OCI-LY7 (cell line): ENCODE measurements at regions not wholly inside any gene's neighbourhood (a gene's known extent, or its start where the extent isn't known, plus 50 kb on each side); places are given as distances from the start of the nearest gene placed in this dataset.

Source experiments
- BruUV-seq: library from RNA; stranded (reverse); fragments of 400-500 nt; replicated peaks from 2 replicates; lab custom pipeline; 2021; lab: Mats Ljungman, UMichigan
- CTCF ChIA-PET: fragments of 300-600 bp; sonication (Branson Sonifier 250); formaldehyde crosslinking; loops from one replicate; lab custom pipeline; 2022; ENCODE audit warnings: antibody characterized with exemption; ENCODE audit not compliant: unreplicated experiment; lab: Charles Lee
- POLR2A ChIA-PET: fragments of 300-600 bp; sonication (Branson Sonifier 250); formaldehyde crosslinking; loops from one replicate; lab custom pipeline; 2022; ENCODE audit warnings: antibody characterized with exemption; lab: Charles Lee
- DNase-seq: peaks from one replicate; pipeline ENCODE4 v3.0.0-alpha.2; 2015; ENCODE audit warnings: low spot score
- H2AFZ ChIP-seq: fragments of 200-600 bp; sonication (generic), shearing (Covaris generic); 2 replicates; pipeline ENCODE4 v1.6.1; 2014; ENCODE audit warnings: mild to moderate bottlenecking, antibody characterized with exemption, low read length, moderate library complexity
- H3K27ac ChIP-seq: fragments of 200-600 bp; sonication (generic); 2 replicates; pipeline ENCODE4 v1.5.1; 2014; ENCODE audit warnings: mixed run types, low read depth, mild to moderate bottlenecking, moderate library complexity, low read length, inconsistent platforms; ENCODE audit not compliant: poor library complexity, severe bottlenecking
- H3K36me3 ChIP-seq: fragments of 200-600 bp; sonication (generic); 2 replicates; pipeline ENCODE4 v1.6.1; 2014; ENCODE audit warnings: mild to moderate bottlenecking, antibody characterized with exemption, low read length, moderate library complexity, mixed read lengths; ENCODE audit not compliant: insufficient read depth
- H3K4me1 ChIP-seq: fragments of 200-600 bp; sonication (generic); 2 replicates; pipeline ENCODE4 v1.5.1; 2014; ENCODE audit warnings: mild to moderate bottlenecking, low read length; ENCODE audit not compliant: insufficient read depth, poor library complexity, severe bottlenecking
- H3K4me2 ChIP-seq: fragments of 200-600 bp; sonication (generic); 2 replicates; pipeline ENCODE4 v1.6.1; 2014; ENCODE audit warnings: mild to moderate bottlenecking, low read length
- H3K4me3 ChIP-seq: fragments of 200-600 bp; sonication (generic); 2 replicates; pipeline ENCODE4 v1.5.1; 2014; ENCODE audit warnings: mild to moderate bottlenecking, low read depth, low read length; ENCODE audit not compliant: poor library complexity, severe bottlenecking
- H3K79me2 ChIP-seq: fragments of 200-600 bp; sonication (generic); 2 replicates; pipeline ENCODE4 v1.6.1; 2016; ENCODE audit warnings: low read depth, mild to moderate bottlenecking, low read length, moderate library complexity, mixed read lengths; ENCODE audit not compliant: insufficient read depth
- H3K9me2 ChIP-seq: fragments of 200-600 bp; sonication (generic); 2 replicates; pipeline ENCODE4 v1.6.1; 2016; ENCODE audit warnings: mild to moderate bottlenecking, low read length, mixed read lengths; ENCODE audit not compliant: insufficient read depth
- H3K9me3 ChIP-seq: fragments of 200-600 bp; sonication (generic); 2 replicates; pipeline ENCODE4 v1.6.1; 2014; ENCODE audit warnings: mild to moderate bottlenecking, mixed run types, low read length, mixed read lengths
- H4K20me1 ChIP-seq: fragments of 200-600 bp; sonication (generic); 2 replicates; pipeline ENCODE4 v1.6.1; 2014; ENCODE audit warnings: mild to moderate bottlenecking, antibody characterized with exemption, low read length, moderate library complexity, mixed read lengths; ENCODE audit not compliant: insufficient read depth
- CTCF ChIP-seq: fragments of 200-600 bp; sonication (generic); conservative IDR thresholded peaks from 2 replicates; pipeline ENCODE4 v1.5.1; 2014; ENCODE audit warnings: mild to moderate bottlenecking, antibody characterized with exemption, low read length, moderate library complexity, mixed read lengths
- EZH2phosphoT487 ChIP-seq: fragments of 200-600 bp; sonication (generic); IDR thresholded peaks from 2 replicates; pipeline ENCODE4 v1.6.1; 2018; ENCODE audit warnings: low read depth, borderline replicate concordance, mild to moderate bottlenecking, mixed run types, antibody characterized with exemption, low read length, moderate library complexity, mixed read lengths
- intact Hi-C: fragments of 100-400 bp; cut with micrococcal nuclease; formaldehyde crosslinking; loops from one replicate; pipeline ENCODE4 v1.10.0; 2022; ENCODE audit not compliant: unreplicated experiment

GRCh38 chr2:348361-348916, 60.5 kb upstream of the ALKAL2 start:
- Histone ChIP-seq H2AFZ (no peak overlapping the region), H3K36me3 (no peaks in the 10 kb centered on the region), H4K20me1 (no peaks in the 10 kb centered on the region), H3K79me2 (no peaks in the 10 kb centered on the region), H3K9me2 (no peaks in the 10 kb centered on the region), H3K9me3 (no peaks in the 10 kb centered on the region), H3K27ac (no peak overlapping the region), H3K4me2 (no peak overlapping the region), H3K4me1 (peaks cover 7% of the 10 kb centered on the region), H3K4me3 (no peak overlapping the region)
- no peak for TF ChIP-seq CTCF
- intact Hi-C loops, result no loop called here
- CTCF ChIA-PET, result no interaction called here
- DNase-seq, result no peak
- POLR2A ChIA-PET, result interaction anchor here (0.8 kb wide), 1 partner anchor 234 kb away, joined by 3 read pairs; no protein-coding TSS in a partner anchor
- BruUV-seq, result no TSS peak

GRCh38 chr2:344811-345210, 56.9 kb upstream of the ALKAL2 start:
- no peaks in the 10 kb centered on the region for H3K36me3 ChIP-seq
- TF ChIP-seq EZH2phosphoT487 (no peak), CTCF (no peak)
- H3K4me2 ChIP-seq, result no peak overlapping the region
- no peak overlapping the region for H3K27ac ChIP-seq
- DNase-seq, result no peak
- H3K4me1 ChIP-seq, result peaks cover 2% of the 10 kb centered on the region
- ChIA-PET POLR2A (no interaction called here), CTCF (no interaction called here)
- H3K9me3 ChIP-seq, result no peaks in the 10 kb centered on the region
- no peak overlapping the region for H2AFZ ChIP-seq
- H3K79me2 ChIP-seq, result no peaks in the 10 kb centered on the region
- BruUV-seq, result no TSS peak
- no peak overlapping the region for H3K4me3 ChIP-seq
- no peaks in the 10 kb centered on the region for H4K20me1 ChIP-seq
- intact Hi-C loops, result no loop called here
- no peaks in the 10 kb centered on the region for H3K9me2 ChIP-seq

GRCh38 chr2:343355-343754, 55.5 kb upstream of the ALKAL2 start:
- Histone ChIP-seq H3K4me3 (no peak overlapping the region), H3K4me2 (no peak overlapping the region), H3K79me2 (no peaks in the 10 kb centered on the region), H3K9me3 (no peaks in the 10 kb centered on the region), H3K4me1 (no peaks in the 10 kb centered on the region), H3K36me3 (no peaks in the 10 kb centered on the region), H2AFZ (no peak overlapping the region), H3K27ac (no peak overlapping the region), H3K9me2 (no peaks in the 10 kb centered on the region), H4K20me1 (no peaks in the 10 kb centered on the region)
- no peak for DNase-seq
- no TSS peak for BruUV-seq
- intact Hi-C loops, result no loop called here
- ChIA-PET CTCF (no interaction called here), POLR2A (no interaction called here)
- TF ChIP-seq CTCF, result no peak
